Endodermal cell (in vitro differentiated cells): ENCODE measurements at regions not wholly inside any gene's neighbourhood (a gene's known extent, or its start where the extent isn't known, plus 50 kb on each side); places are given as distances from the start of the nearest gene placed in this dataset.

Experiments
- DNase-seq: peaks from one replicate; pipeline ENCODE4 v3.0.0-alpha.2; 2017
- H3K27ac ChIP-seq: 2 replicates; pipeline ENCODE4 v1.5.1; 2013; ENCODE audit warnings: mild to moderate bottlenecking, low read depth, low read length, moderate library complexity
- H3K27me3 ChIP-seq: 2 replicates; pipeline ENCODE4 v1.6.1; 2013; ENCODE audit warnings: mild to moderate bottlenecking, low read length, moderate library complexity; ENCODE audit not compliant: insufficient read depth, control insufficient read depth, poor library complexity, severe bottlenecking
- H3K36me3 ChIP-seq: 2 replicates; pipeline ENCODE4 v1.7.0; 2013; ENCODE audit warnings: mild to moderate bottlenecking, low read length, moderate library complexity; ENCODE audit not compliant: control insufficient read depth, insufficient read depth
- H3K4me1 ChIP-seq: one replicate; pipeline ENCODE4 v1.7.0; 2013; ENCODE audit warnings: low read length; ENCODE audit not compliant: control insufficient read depth, insufficient read depth
- H3K4me3 ChIP-seq: 2 replicates; pipeline ENCODE4 v1.5.1; 2013; ENCODE audit warnings: mild to moderate bottlenecking, low read length, moderate library complexity
- H3K9ac ChIP-seq: 2 replicates; pipeline ENCODE4 v1.6.1; 2013; ENCODE audit warnings: mild to moderate bottlenecking, low read length, moderate library complexity; ENCODE audit not compliant: poor library complexity, severe bottlenecking; ENCODE audit errors: extremely low read depth
- H3K9me3 ChIP-seq: 2 replicates; pipeline ENCODE4 v1.6.1; 2013; ENCODE audit warnings: mild to moderate bottlenecking, low read length, moderate library complexity; ENCODE audit not compliant: control insufficient read depth
- H3K27ac Mint-ChIP-seq: 2 replicates; pipeline ENCODE4 v1.8.0; 2020; ENCODE audit warnings: mixed read lengths
- H3K27me3 Mint-ChIP-seq: 2 replicates; pipeline ENCODE4 v1.8.0; 2021; ENCODE audit warnings: mild to moderate bottlenecking, mixed read lengths; ENCODE audit not compliant: insufficient read depth
- H3K36me3 Mint-ChIP-seq: 2 replicates; pipeline ENCODE4 v1.8.0; 2020; ENCODE audit warnings: low read depth, mixed read lengths
- H3K4me1 Mint-ChIP-seq: 2 replicates; pipeline ENCODE4 v1.8.0; 2020; ENCODE audit warnings: mixed read lengths
- H3K4me3 Mint-ChIP-seq: 2 replicates; pipeline ENCODE4 v1.8.0; 2020; ENCODE audit warnings: mild to moderate bottlenecking, moderate library complexity, mixed read lengths
- H3K9me3 Mint-ChIP-seq: 2 replicates; pipeline ENCODE4 v1.8.0; 2020; ENCODE audit warnings: mild to moderate bottlenecking, mixed read lengths
- WGBS, 2 experiments: methylation state at CpG; one replicate each; pipeline versions ENCODE4 v1.1.5 to v1.1.7; 2013; ENCODE audit warnings: missing lambda C conversion rate in 2 of 2, mixed read lengths in 1 of 2; ENCODE audit not compliant: insufficient coverage in 1 of 2, insufficient read length in 1 of 2; 5-methylcytosine and 5-hydroxymethylcytosine counted together
- TF ChIP-seq, protein P1 (sequence below): fragments of 200-600 bp; sonication (generic); conservative IDR thresholded peaks from 2 replicates; pipeline ENCODE4 v1.5.0; 2021; ENCODE audit warnings: antibody characterized with exemption, mild to moderate bottlenecking

DNA sequence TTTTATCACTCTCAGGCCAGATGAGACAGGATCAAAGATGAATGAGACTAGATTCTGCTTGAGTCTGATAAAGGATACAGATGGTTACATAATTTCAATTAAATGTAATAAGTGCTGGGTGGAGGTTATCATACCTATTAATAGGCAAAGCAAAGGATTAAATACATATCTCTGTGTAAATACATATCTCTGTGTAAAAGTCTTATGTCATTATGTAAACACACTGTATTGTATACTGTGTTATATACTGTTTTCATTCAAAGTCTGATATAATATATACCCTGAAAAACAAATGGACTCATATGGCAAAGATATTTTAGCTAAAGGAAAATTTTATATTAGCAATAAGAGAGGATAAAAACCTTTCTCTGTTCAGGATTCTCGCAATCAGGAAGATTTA, 605.8 kb upstream of the PTGER4 start:
- Mint-ChIP-seq H3K9me3 (peaks cover 6% of the 10 kb centered on the region), H3K36me3 (no peaks in the 10 kb centered on the region), H3K27me3 (no peaks in the 10 kb centered on the region), H3K4me3 (no peak overlapping the region), H3K27ac (no peak overlapping the region), H3K4me1 (peaks cover 3% of the 10 kb centered on the region)
- Histone ChIP-seq H3K9me3 (no peaks in the 10 kb centered on the region), H3K27ac (no peak overlapping the region), H3K27me3 (no peaks in the 10 kb centered on the region), H3K4me3 (no peak overlapping the region), H3K9ac (no peak overlapping the region), H3K36me3 (no peaks in the 10 kb centered on the region), H3K4me1 (no peaks in the 10 kb centered on the region)
- WGBS, 2 experiments = 96% methylated on average over 1 of the region's 1 CpG; no CpG with 5 or more reads in 1 of the 2 experiments
- TF ChIP-seq, protein P1, sequence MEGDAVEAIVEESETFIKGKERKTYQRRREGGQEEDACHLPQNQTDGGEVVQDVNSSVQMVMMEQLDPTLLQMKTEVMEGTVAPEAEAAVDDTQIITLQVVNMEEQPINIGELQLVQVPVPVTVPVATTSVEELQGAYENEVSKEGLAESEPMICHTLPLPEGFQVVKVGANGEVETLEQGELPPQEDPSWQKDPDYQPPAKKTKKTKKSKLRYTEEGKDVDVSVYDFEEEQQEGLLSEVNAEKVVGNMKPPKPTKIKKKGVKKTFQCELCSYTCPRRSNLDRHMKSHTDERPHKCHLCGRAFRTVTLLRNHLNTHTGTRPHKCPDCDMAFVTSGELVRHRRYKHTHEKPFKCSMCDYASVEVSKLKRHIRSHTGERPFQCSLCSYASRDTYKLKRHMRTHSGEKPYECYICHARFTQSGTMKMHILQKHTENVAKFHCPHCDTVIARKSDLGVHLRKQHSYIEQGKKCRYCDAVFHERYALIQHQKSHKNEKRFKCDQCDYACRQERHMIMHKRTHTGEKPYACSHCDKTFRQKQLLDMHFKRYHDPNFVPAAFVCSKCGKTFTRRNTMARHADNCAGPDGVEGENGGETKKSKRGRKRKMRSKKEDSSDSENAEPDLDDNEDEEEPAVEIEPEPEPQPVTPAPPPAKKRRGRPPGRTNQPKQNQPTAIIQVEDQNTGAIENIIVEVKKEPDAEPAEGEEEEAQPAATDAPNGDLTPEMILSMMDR = no peak
- no peak for DNase-seq

DNA sequence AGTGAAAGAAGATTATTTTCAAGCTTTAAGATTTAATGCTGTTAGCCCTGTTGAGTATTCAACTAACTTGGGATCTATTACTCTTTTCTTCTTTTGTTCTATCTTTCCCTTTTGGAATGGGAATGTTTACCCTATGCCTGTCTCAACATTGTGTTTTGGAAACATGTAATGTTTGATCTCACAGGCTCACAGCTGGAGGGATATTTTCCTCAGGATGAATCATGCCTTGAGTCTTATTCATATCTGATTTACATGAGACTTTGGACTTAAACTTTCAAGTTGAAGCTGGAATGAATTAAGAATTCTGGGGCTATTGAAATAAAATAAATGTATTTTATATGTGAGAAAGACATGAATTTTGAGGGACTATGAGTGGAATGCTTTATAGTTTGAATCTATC, 607.8 kb upstream of the PTGER4 start:
- no peak for DNase-seq
- Mint-ChIP-seq H3K27ac (no peak overlapping the region), H3K9me3 (peaks cover 3% of the 10 kb centered on the region), H3K4me1 (peaks cover 3% of the 10 kb centered on the region), H3K4me3 (no peak overlapping the region), H3K27me3 (no peaks in the 10 kb centered on the region), H3K36me3 (no peaks in the 10 kb centered on the region)
- TF ChIP-seq, protein P1 = no peak
- H3K36me3 ChIP-seq = no peaks in the 10 kb centered on the region
- no peaks in the 10 kb centered on the region for H3K9me3 ChIP-seq
- no peak overlapping the region for H3K9ac ChIP-seq
- H3K4me3 ChIP-seq = no peak overlapping the region
- H3K27ac ChIP-seq = no peak overlapping the region
- no peaks in the 10 kb centered on the region for H3K27me3 ChIP-seq
- H3K4me1 ChIP-seq = no peaks in the 10 kb centered on the region

DNA sequence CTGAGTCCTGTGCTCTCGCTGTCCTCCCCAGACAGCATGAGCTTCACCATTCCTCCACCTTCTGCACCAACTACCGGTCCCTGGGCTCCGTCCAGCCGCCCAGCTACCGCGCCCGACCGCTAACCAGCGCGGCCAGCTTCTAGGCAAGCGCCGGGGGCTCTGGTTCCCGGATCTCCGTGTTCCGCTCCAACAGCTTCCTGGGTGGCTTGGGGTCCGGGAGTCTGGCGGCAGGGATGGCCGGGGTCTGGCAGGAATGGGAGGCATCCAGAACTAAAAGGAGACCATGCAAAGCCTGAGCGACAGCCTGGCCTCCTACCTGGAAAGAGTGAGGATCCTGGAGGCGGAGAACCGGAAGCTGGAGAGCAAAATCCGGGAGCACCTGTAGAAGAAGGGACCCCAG, 613.1 kb upstream of the PTGER4 start:
- H3K27ac Mint-ChIP-seq = no peak overlapping the region
- no peak overlapping the region for H3K4me3 Mint-ChIP-seq
- H3K4me1 Mint-ChIP-seq = peaks cover 3% of the 10 kb centered on the region
- no peaks in the 10 kb centered on the region for H3K27me3 ChIP-seq
- no peaks in the 10 kb centered on the region for H3K36me3 Mint-ChIP-seq
- no peaks in the 10 kb centered on the region for H3K36me3 ChIP-seq
- DNase-seq = no peak
- 94 to 96% methylated on average over 4 to 22 of the region's 22 CpGs for WGBS, 2 experiments
- H3K9me3 ChIP-seq = no peaks in the 10 kb centered on the region
- no peaks in the 10 kb centered on the region for H3K4me1 ChIP-seq
- peaks cover 1% of the 10 kb centered on the region for H3K9me3 Mint-ChIP-seq
- H3K27ac ChIP-seq = no peak overlapping the region
- H3K9ac ChIP-seq = no peak overlapping the region
- no peaks in the 10 kb centered on the region for H3K27me3 Mint-ChIP-seq
- TF ChIP-seq, protein P1 = no peak
- H3K4me3 ChIP-seq = no peak overlapping the region
